ENCODE measurements at regions not wholly inside any gene's neighbourhood (a gene's known extent, or its start where the extent isn't known, plus 50 kb on each side); places are given as distances from the start of the nearest gene placed in this dataset.

DNA sequence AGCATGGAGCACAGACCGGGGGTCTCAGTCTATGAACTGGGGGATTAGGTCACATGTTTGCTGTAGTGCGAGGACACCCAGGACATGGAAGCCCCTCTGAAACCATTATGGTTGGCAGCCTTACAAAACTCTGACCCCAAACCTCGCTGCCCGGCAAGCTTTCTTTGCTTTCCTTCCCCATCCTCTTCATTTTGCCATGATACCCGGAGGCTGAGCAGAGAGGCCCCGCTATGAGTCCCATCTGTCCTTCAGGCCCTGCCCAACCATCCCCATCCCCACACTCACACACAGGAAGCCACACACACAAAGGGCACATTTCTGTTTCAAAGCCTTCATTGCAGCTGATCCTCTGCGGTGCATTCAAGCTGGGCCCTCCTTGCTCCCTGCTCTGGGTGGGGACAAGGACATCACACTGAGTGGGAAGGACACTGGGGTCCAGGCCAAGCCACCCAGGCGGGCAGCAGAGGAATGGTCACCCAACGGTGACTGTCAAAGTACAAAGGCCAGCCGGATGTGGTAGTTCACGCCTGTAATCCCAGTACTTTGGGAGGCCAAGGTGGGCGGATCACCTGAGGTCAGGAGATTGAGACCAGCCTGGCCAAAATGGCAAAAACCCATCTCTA, 176.5 kb downstream of the CTTN start:
- TF ChIP-seq, protein P1, sequence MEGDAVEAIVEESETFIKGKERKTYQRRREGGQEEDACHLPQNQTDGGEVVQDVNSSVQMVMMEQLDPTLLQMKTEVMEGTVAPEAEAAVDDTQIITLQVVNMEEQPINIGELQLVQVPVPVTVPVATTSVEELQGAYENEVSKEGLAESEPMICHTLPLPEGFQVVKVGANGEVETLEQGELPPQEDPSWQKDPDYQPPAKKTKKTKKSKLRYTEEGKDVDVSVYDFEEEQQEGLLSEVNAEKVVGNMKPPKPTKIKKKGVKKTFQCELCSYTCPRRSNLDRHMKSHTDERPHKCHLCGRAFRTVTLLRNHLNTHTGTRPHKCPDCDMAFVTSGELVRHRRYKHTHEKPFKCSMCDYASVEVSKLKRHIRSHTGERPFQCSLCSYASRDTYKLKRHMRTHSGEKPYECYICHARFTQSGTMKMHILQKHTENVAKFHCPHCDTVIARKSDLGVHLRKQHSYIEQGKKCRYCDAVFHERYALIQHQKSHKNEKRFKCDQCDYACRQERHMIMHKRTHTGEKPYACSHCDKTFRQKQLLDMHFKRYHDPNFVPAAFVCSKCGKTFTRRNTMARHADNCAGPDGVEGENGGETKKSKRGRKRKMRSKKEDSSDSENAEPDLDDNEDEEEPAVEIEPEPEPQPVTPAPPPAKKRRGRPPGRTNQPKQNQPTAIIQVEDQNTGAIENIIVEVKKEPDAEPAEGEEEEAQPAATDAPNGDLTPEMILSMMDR (IDR thresholded peaks at IDR 0.05; ENCODE audit: insufficient read depth, low read depth, low read length, missing control alignments), result no peak
- no peak for DNase-seq (ENCODE audit: low read depth)
- H3K4me3 ChIP-seq (ENCODE audit: low read length), result no peak overlapping the region

DNA sequence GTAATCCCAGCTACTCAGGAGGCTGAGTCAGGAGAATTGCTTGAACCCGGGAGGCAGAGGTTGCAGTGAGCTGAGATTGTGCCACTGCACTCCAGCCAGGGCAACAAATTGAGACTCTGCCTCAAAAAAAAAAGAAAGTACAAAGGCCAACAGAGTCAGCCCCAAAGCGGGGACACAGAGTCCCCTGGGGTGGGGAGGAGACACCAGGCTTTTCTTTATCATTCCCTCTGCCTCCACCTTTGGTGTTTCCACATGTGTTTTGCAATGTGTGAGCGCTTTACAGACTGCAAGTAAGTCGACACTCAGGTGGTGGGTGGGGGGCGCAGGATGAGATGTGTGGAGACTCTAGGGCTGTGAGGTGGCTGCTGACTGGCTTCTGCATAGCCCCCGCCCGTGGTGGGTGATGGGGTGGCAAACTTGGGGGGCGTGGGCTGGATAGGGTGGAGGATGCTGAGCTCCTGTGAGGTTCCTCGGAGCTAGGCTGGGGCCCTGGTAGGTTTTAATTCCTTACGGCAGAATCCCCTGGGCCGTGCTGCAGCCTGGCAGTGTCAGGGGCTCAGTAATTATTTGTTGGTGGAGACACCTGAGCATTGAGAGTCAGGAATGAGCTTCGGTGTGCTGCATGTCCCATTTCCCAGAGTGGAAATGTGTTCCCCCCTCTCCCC, 177.2 kb downstream of the CTTN start:
- TF ChIP-seq, protein P1 (IDR thresholded peaks at IDR 0.05; ENCODE audit: insufficient read depth, low read depth, low read length, missing control alignments), result no peak
- no peak overlapping the region for H3K4me3 ChIP-seq (ENCODE audit: low read length)
- no peak for DNase-seq (ENCODE audit: low read depth)

DNA sequence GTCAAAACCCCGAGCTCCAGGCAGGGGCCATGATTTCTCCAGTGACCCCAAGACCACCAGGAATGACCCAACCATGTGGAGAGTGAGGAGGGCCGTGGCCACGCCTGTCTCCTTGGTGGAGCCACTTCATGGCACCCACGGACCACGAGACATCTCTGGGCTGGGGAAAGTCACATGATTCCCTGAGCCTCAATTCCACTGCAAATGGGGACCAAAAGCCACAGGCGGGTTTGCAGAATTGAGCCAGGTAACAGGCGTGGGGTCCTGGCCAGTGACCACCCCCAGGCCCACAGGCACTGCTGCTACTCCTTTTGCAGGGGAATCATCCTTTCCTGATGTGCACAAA, 178.9 kb downstream of the CTTN start:
- no peak overlapping the region for H3K4me3 ChIP-seq (ENCODE audit: low read length)
- no peak for DNase-seq (ENCODE audit: low read depth)
- TF ChIP-seq, protein P1 (IDR thresholded peaks at IDR 0.05; ENCODE audit: insufficient read depth, low read depth, low read length, missing control alignments), result no peak

DNA sequence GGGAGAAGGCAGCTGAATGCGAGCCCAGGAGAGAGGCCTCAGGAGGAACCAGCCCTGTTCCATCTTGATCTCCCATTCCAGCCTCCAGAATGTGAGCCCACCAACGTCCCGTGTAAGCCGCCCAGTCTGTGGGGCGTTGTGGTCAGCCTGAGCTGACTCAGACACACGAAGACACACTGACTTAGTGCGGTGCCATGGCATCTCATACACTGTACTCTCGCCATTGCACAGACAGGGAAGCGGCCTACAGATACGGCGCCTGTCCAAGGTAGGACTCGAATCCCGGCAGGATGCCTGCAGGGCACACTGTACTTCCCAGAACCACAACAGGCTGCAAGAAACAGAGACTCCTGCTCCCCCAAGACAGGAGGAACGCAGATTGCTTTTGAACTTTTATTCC, 179.6 kb downstream of the CTTN start:
- H3K4me3 ChIP-seq (ENCODE audit: low read length), result no peak overlapping the region
- TF ChIP-seq, protein P1 (IDR thresholded peaks at IDR 0.05; ENCODE audit: insufficient read depth, low read depth, low read length, missing control alignments), result no peak
- DNase-seq (ENCODE audit: low read depth), result no peak

DNA sequence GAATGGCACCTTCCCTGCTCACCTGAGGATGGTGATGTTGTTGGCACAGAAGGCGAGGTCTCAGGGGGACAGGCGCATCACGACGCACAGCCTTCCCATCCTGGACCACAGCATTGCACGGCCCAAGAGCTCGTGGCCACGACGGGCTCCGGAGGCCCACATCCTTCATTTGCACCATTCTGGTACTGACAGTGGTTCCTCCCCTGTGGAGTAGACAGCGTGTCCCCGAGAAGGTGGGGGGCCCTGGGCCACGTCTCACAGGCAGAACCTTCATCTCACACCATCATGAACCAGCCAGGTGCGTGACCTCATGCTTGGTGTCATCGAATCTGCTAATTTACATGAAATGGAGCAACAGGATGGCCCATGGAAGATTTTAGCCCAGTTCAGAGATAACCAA, 180.0 kb downstream of the CTTN start:
- TF ChIP-seq, protein P1 (IDR thresholded peaks at IDR 0.05; ENCODE audit: insufficient read depth, low read depth, low read length, missing control alignments), result no peak
- DNase-seq (ENCODE audit: low read depth), result no peak
- H3K4me3 ChIP-seq (ENCODE audit: low read length), result no peak overlapping the region

DNA sequence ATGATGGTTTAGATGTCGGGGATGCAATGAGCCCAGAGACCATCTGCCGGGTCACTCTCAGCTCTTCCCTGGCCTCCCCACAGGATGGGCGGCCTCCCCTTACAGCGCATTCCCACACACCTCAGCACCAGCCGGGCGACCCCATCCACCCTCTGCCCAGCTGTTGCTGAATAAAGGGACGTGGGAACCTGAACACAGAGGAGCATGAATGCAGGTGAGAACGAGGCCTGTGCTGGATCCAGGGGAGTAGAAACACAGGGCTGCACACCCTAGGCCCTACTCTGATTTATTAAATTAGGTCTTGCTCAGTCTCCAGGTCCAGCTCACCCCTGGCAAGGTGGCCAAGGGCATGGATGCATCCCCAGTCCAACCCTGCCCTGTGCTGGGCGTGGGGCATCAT, 180.5 kb downstream of the CTTN start:
- no peak for DNase-seq (ENCODE audit: low read depth)
- no peak overlapping the region for H3K4me3 ChIP-seq (ENCODE audit: low read length)
- TF ChIP-seq, protein P1 (IDR thresholded peaks at IDR 0.05; ENCODE audit: insufficient read depth, low read depth, low read length, missing control alignments), result no peak

Measured in epithelial cell of esophagus (primary cell).